SK-N-DZ (cell line): ENCODE measurements at regions not wholly inside any gene's neighbourhood (a gene's known extent, or its start where the extent isn't known, plus 50 kb on each side); places are given as distances from the start of the nearest gene placed in this dataset.

ENCODE experiments used
- DNase-seq: peaks from one replicate; pipeline ENCODE4 v3.0.0-alpha.2; 2015; ENCODE audit warnings: low spot score

- DNase-seq = no peak
Measured at GRCh38 chr18:27826101-27826500, 350.8 kb downstream of the CDH2 start.

GRCh38 chr18:27825689-27826088 lies 351.2 kb downstream of the CDH2 start:
- no peak for DNase-seq

- DNase-seq = no peak
Measured at GRCh38 chr18:27824841-27825681, 351.9 kb downstream of the CDH2 start.

- no peak for DNase-seq
Measured at GRCh38 chr18:27824275-27824674, 352.7 kb downstream of the CDH2 start.

GRCh38 chr18:27823053-27823452 lies 353.9 kb downstream of the CDH2 start:
- DNase-seq = no peak

- no peak for DNase-seq
Measured at GRCh38 chr18:27808683-27809082, 368.2 kb downstream of the CDH2 start.

GRCh38 chr18:27803957-27804356 lies 373.0 kb downstream of the CDH2 start:
- DNase-seq = no peak

GRCh38 chr18:27797484-27797883 lies 379.4 kb downstream of the CDH2 start:
- no peak for DNase-seq

GRCh38 chr18:27794181-27794926 lies 382.6 kb downstream of the CDH2 start:
- peak; percentile 34 for DNase-seq

GRCh38 chr18:27793013-27793785 lies 383.7 kb downstream of the CDH2 start:
- DNase-seq = no peak

GRCh38 chr18:27789406-27789805 lies 387.5 kb downstream of the CDH2 start:
- no peak for DNase-seq

- no peak for DNase-seq
Measured at GRCh38 chr18:27787547-27787946, 389.4 kb downstream of the CDH2 start.

GRCh38 chr18:27785815-27786471 lies 391.0 kb downstream of the CDH2 start:
- no peak for DNase-seq

- DNase-seq = no peak
Measured at GRCh38 chr18:27780061-27780745, 396.7 kb downstream of the CDH2 start.

- no peak for DNase-seq
Measured at GRCh38 chr18:27778925-27779324, 398.0 kb downstream of the CDH2 start.

GRCh38 chr18:27778441-27778840 lies 398.5 kb downstream of the CDH2 start:
- peak; percentile 22 for DNase-seq

GRCh38 chr18:27772081-27772480 lies 404.8 kb downstream of the CDH2 start:
- no peak for DNase-seq

- DNase-seq = no peak
Measured at GRCh38 chr18:27771571-27771970, 405.4 kb downstream of the CDH2 start.

GRCh38 chr18:27769152-27769551 lies 407.8 kb downstream of the CDH2 start:
- DNase-seq = no peak

GRCh38 chr18:27763936-27764335 lies 413.0 kb downstream of the CDH2 start:
- no peak for DNase-seq

GRCh38 chr18:27763341-27763740 lies 413.6 kb downstream of the CDH2 start:
- no peak for DNase-seq
